GM23248 (cell line): ENCODE measurements at regions not wholly inside any gene's neighbourhood (a gene's known extent, or its start where the extent isn't known, plus 50 kb on each side); places are given as distances from the start of the nearest gene placed in this dataset.

Experiments
- EZH2 ChIP-seq: fragments of 200-600 bp; sonication (generic); IDR thresholded peaks from 2 replicates; pipeline ENCODE4 v1.6.1; 2018; ENCODE audit warnings: antibody characterized with exemption, mild to moderate bottlenecking; ENCODE audit not compliant: insufficient read depth, poor library complexity, severe bottlenecking
- EZH2phosphoT487 ChIP-seq: fragments of 200-600 bp; sonication (generic); IDR thresholded peaks from 2 replicates; pipeline ENCODE4 v1.6.1; 2018; ENCODE audit warnings: antibody characterized with exemption, moderate library complexity, mild to moderate bottlenecking, low read depth; ENCODE audit not compliant: insufficient read depth

- no peak for TF ChIP-seq EZH2
- no peak for TF ChIP-seq EZH2phosphoT487
Observed at GRCh38 chr3:110323349-110323748, 748.3 kb upstream of the NECTIN3 start.
